BLaER1 treated with 17β-estradiol and CSF1 and Interleukin-3, amounts not matched to agents 10 nM and 100 nM (cell line): ENCODE measurements at regions not wholly inside any gene's neighbourhood (a gene's known extent, or its start where the extent isn't known, plus 50 kb on each side); places are given as distances from the start of the nearest gene placed in this dataset.

Experiments
- H3K27ac ChIP-seq, 11 experiments: shearing (Covaris generic); formaldehyde crosslinking; 2 replicates each; pipeline ENCODE4 v1.8.1; 2022
- H3K27me3 ChIP-seq, 11 experiments: shearing (Covaris generic); formaldehyde crosslinking; 2 replicates each; pipeline ENCODE4 v1.8.1; 2022
- H3K36me3 ChIP-seq, 11 experiments: shearing (Covaris generic); formaldehyde crosslinking; 2 replicates each; pipeline ENCODE4 v1.8.1; 2022
- H3K4me1 ChIP-seq, 10 experiments: shearing (Covaris generic); formaldehyde crosslinking; 2 replicates each; pipeline ENCODE4 v1.8.1; 2022
- H3K4me2 ChIP-seq, 11 experiments: shearing (Covaris generic); formaldehyde crosslinking; 2 replicates each; pipeline ENCODE4 v1.8.1; 2022
- H3K4me3 ChIP-seq, 10 experiments: shearing (Covaris generic); formaldehyde crosslinking; 2 replicates each; pipeline ENCODE4 v1.8.1; 2022
- H3K9ac ChIP-seq, 11 experiments: shearing (Covaris generic); formaldehyde crosslinking; 2 replicates each; pipeline ENCODE4 v1.8.1; 2022
- H3K9me3 ChIP-seq, 11 experiments: shearing (Covaris generic); formaldehyde crosslinking; replicated peaks in 1 of 11; 2 replicates each; pipeline ENCODE4 v1.8.1; 2022
- H4K20me1 ChIP-seq, 11 experiments: shearing (Covaris generic); formaldehyde crosslinking; 2 replicates each; pipeline ENCODE4 v1.8.1; 2022
- Cebpa-rat ChIP-seq, 11 experiments: shearing (Covaris generic); IDR thresholded peaks; 2 replicates each; pipeline ENCODE4 v1.8.1; 2022

- H3K27ac ChIP-seq, result peak overlapping the region; percentile 12 to 77 (median 49); a peak in 18 of 22 replicates
- peak overlapping the region in 3 of 10 experiments; percentile 3 to 32 (median 22); a peak in 2 of 20 replicates for H3K4me3 ChIP-seq
- peak overlapping the region; percentile 73 to 86 (median 79) for H3K4me2 ChIP-seq
- no peaks in the 10 kb centered on the region for H3K36me3 ChIP-seq
- TF ChIP-seq Cebpa-rat (IDR thresholded peaks at IDR 0.05), result no peak
- H3K4me1 ChIP-seq, result peaks cover 23 to 56% (median 38%) of the 10 kb centered on the region in 10 experiments
- peak overlapping the region in 9 of 11 experiments; percentile 18 to 53 (median 47); a peak in 14 of 22 replicates for H3K9ac ChIP-seq
- no peaks in the 10 kb centered on the region for H3K27me3 ChIP-seq
- H3K9me3 ChIP-seq, result peaks cover 0 to 6% (median 0%) of the 10 kb centered on the region in 11 experiments; a peak in 1 of 22 replicates
- H4K20me1 ChIP-seq, result no peaks in the 10 kb centered on the region
These were observed 435.1 kb downstream of the EFNB2 start for GRCh38 chr13:106100171-106100919.

GRCh38 chr13:106099765-106100164 is 435.7 kb downstream of the EFNB2 start:
- H3K9me3 ChIP-seq, result peaks cover 0 to 6% (median 0%) of the 10 kb centered on the region in 11 experiments; a peak in 1 of 22 replicates
- H4K20me1 ChIP-seq, result no peaks in the 10 kb centered on the region
- H3K27me3 ChIP-seq, result no peaks in the 10 kb centered on the region
- no peak for TF ChIP-seq Cebpa-rat (IDR thresholded peaks at IDR 0.05)
- peak overlapping the region; percentile 73 to 86 (median 79) for H3K4me2 ChIP-seq
- no peaks in the 10 kb centered on the region for H3K36me3 ChIP-seq
- H3K4me3 ChIP-seq, result no peak overlapping the region
- peak overlapping the region in 3 of 11 experiments; percentile 28 to 77 (median 58); a peak in 5 of 22 replicates for H3K27ac ChIP-seq
- H3K4me1 ChIP-seq, result peaks cover 23 to 56% (median 38%) of the 10 kb centered on the region in 10 experiments
- H3K9ac ChIP-seq, result no peak overlapping the region

GRCh38 chr13:106098778-106099177 is 436.7 kb downstream of the EFNB2 start:
- H3K4me3 ChIP-seq, result no peak overlapping the region
- H3K27ac ChIP-seq, result no peak overlapping the region
- H3K36me3 ChIP-seq, result no peaks in the 10 kb centered on the region
- peak overlapping the region in 3 of 11 experiments; percentile 14 to 43 (median 34); a peak in 4 of 22 replicates for H3K4me2 ChIP-seq
- TF ChIP-seq Cebpa-rat (IDR thresholded peaks at IDR 0.05), result no peak
- H4K20me1 ChIP-seq, result no peaks in the 10 kb centered on the region
- peaks cover 22 to 56% (median 36%) of the 10 kb centered on the region in 10 experiments for H3K4me1 ChIP-seq
- H3K27me3 ChIP-seq, result no peaks in the 10 kb centered on the region
- no peak overlapping the region for H3K9ac ChIP-seq
- H3K9me3 ChIP-seq, result peaks cover 0 to 6% (median 0%) of the 10 kb centered on the region in 11 experiments; a peak in 1 of 22 replicates

- H3K9ac ChIP-seq, result no peak overlapping the region
- no peaks in the 10 kb centered on the region for H4K20me1 ChIP-seq
- H3K27me3 ChIP-seq, result no peaks in the 10 kb centered on the region
- no peaks in the 10 kb centered on the region for H3K9me3 ChIP-seq
- no peak for TF ChIP-seq Cebpa-rat (IDR thresholded peaks at IDR 0.05)
- no peak overlapping the region for H3K4me3 ChIP-seq
- no peak overlapping the region for H3K4me2 ChIP-seq
- no peaks in the 10 kb centered on the region for H3K36me3 ChIP-seq
- H3K27ac ChIP-seq, result no peak overlapping the region
- peaks cover 19 to 36% (median 24%) of the 10 kb centered on the region in 10 experiments for H3K4me1 ChIP-seq
These were observed 438.8 kb downstream of the EFNB2 start for GRCh38 chr13:106096661-106097092.

GRCh38 chr13:106095919-106096318 is 439.5 kb downstream of the EFNB2 start:
- Histone ChIP-seq H4K20me1 (no peaks in the 10 kb centered on the region), H3K4me2 (no peak overlapping the region), H3K4me3 (no peak overlapping the region), H3K36me3 (no peaks in the 10 kb centered on the region), H3K9ac (no peak overlapping the region), H3K4me1 (peaks cover 13 to 29% (median 16%) of the 10 kb centered on the region in 10 experiments), H3K27me3 (no peaks in the 10 kb centered on the region), H3K27ac (no peak overlapping the region), H3K9me3 (no peaks in the 10 kb centered on the region)
- TF ChIP-seq Cebpa-rat (IDR thresholded peaks at IDR 0.05), result no peak

- H3K4me3 ChIP-seq, result no peak overlapping the region
- peaks cover 8 to 24% (median 11%) of the 10 kb centered on the region in 10 experiments for H3K4me1 ChIP-seq
- H3K9me3 ChIP-seq, result no peaks in the 10 kb centered on the region
- no peak overlapping the region for H3K9ac ChIP-seq
- H4K20me1 ChIP-seq, result no peaks in the 10 kb centered on the region
- no peak overlapping the region for H3K27ac ChIP-seq
- TF ChIP-seq Cebpa-rat (IDR thresholded peaks at IDR 0.05), result no peak
- H3K4me2 ChIP-seq, result no peak overlapping the region
- no peaks in the 10 kb centered on the region for H3K36me3 ChIP-seq
- no peaks in the 10 kb centered on the region for H3K27me3 ChIP-seq
These were observed 440.1 kb downstream of the EFNB2 start for GRCh38 chr13:106095406-106095805.

GRCh38 chr13:106090001-106090400 is 445.5 kb downstream of the EFNB2 start:
- Histone ChIP-seq H3K4me3 (no peak overlapping the region), H3K9me3 (no peaks in the 10 kb centered on the region), H3K4me2 (no peak overlapping the region), H3K36me3 (no peaks in the 10 kb centered on the region), H3K9ac (no peak overlapping the region), H3K27me3 (no peaks in the 10 kb centered on the region), H4K20me1 (no peaks in the 10 kb centered on the region), H3K4me1 (no peaks in the 10 kb centered on the region), H3K27ac (no peak overlapping the region)
- no peak for TF ChIP-seq Cebpa-rat (IDR thresholded peaks at IDR 0.05)

- H3K9ac ChIP-seq, result no peak overlapping the region
- H3K9me3 ChIP-seq, result no peaks in the 10 kb centered on the region
These were observed 446.0 kb downstream of the EFNB2 start for GRCh38 chr13:106089261-106089980.

GRCh38 chr13:106088085-106088484 is 447.4 kb downstream of the EFNB2 start:
- no peak overlapping the region for H3K4me2 ChIP-seq
- no peak overlapping the region for H3K9ac ChIP-seq
- no peaks in the 10 kb centered on the region for H4K20me1 ChIP-seq
- H3K27ac ChIP-seq, result no peak overlapping the region
- H3K36me3 ChIP-seq, result no peaks in the 10 kb centered on the region
- H3K4me1 ChIP-seq, result no peaks in the 10 kb centered on the region
- H3K27me3 ChIP-seq, result no peaks in the 10 kb centered on the region
- no peaks in the 10 kb centered on the region for H3K9me3 ChIP-seq
- H3K4me3 ChIP-seq, result no peak overlapping the region
- no peak for TF ChIP-seq Cebpa-rat (IDR thresholded peaks at IDR 0.05)

More at GRCh38 chr13:106089261-106089980, 446.0 kb downstream of the EFNB2 start:
- Histone ChIP-seq H3K4me2 (no peak overlapping the region), H3K27me3 (no peaks in the 10 kb centered on the region), H3K27ac (no peak overlapping the region), H3K4me3 (no peak overlapping the region), H3K4me1 (no peaks in the 10 kb centered on the region), H4K20me1 (no peaks in the 10 kb centered on the region), H3K36me3 (no peaks in the 10 kb centered on the region)
- TF ChIP-seq Cebpa-rat (IDR thresholded peaks at IDR 0.05), result no peak
